ENCODE measurements at regions not wholly inside any gene's neighbourhood (a gene's known extent, or its start where the extent isn't known, plus 50 kb on each side); places are given as distances from the start of the nearest gene placed in this dataset.
A peak's percentile ranks its signal among the peaks of the same experiment; 100 is the strongest.
"Not testable (repeated sequence)": the region's sequence is repeated elsewhere in the genome, so short reads cannot be mapped to it uniquely, and the experiment has no call there.

GRCh38 chrX:45801554-45801953, 600.9 kb upstream of the DIPK2B start:
- peak; percentile 21 for DNase-seq (ENCODE audit: low read depth)
- no peak overlapping the region for H3K4me3 ChIP-seq (ENCODE audit: low read depth, low read length)
- no peak for TF ChIP-seq CTCF (IDR thresholded peaks at IDR 0.05; ENCODE audit: insufficient read depth, low read depth, low read length, missing control alignments)

- not testable (repeated sequence) for H3K4me3 ChIP-seq (ENCODE audit: low read depth, low read length); DNase-seq (ENCODE audit: low read depth)
Measured at GRCh38 chrX:45800746-45801453, 600.2 kb upstream of the DIPK2B start.

- no peak for TF ChIP-seq CTCF (IDR thresholded peaks at IDR 0.05; ENCODE audit: insufficient read depth, low read depth, low read length, missing control alignments)
- no peak overlapping the region for H3K4me3 ChIP-seq (ENCODE audit: low read depth, low read length)
- no peak for DNase-seq (ENCODE audit: low read depth)
Measured at GRCh38 chrX:45799576-45799975, 598.9 kb upstream of the DIPK2B start.

GRCh38 chrX:45795546-45795945, 594.9 kb upstream of the DIPK2B start:
- no peak for TF ChIP-seq CTCF (IDR thresholded peaks at IDR 0.05; ENCODE audit: insufficient read depth, low read depth, low read length, missing control alignments)
- DNase-seq (ENCODE audit: low read depth): no peak
- H3K4me3 ChIP-seq (ENCODE audit: low read depth, low read length): no peak overlapping the region

- no peak for TF ChIP-seq CTCF (IDR thresholded peaks at IDR 0.05; ENCODE audit: insufficient read depth, low read depth, low read length, missing control alignments)
- no peak overlapping the region for H3K4me3 ChIP-seq (ENCODE audit: low read depth, low read length)
- DNase-seq (ENCODE audit: low read depth): peak; percentile 44
Measured at GRCh38 chrX:45794995-45795337, 594.3 kb upstream of the DIPK2B start.

GRCh38 chrX:45794323-45794994, 593.8 kb upstream of the DIPK2B start:
- DNase-seq (ENCODE audit: low read depth): no peak
- no peak overlapping the region for H3K4me3 ChIP-seq (ENCODE audit: low read depth, low read length)
- TF ChIP-seq CTCF (IDR thresholded peaks at IDR 0.05; ENCODE audit: insufficient read depth, low read depth, low read length, missing control alignments): no peak

GRCh38 chrX:45788941-45789348, 588.3 kb upstream of the DIPK2B start:
- H3K4me3 ChIP-seq (ENCODE audit: low read depth, low read length): no peak overlapping the region
- no peak for TF ChIP-seq CTCF (IDR thresholded peaks at IDR 0.05; ENCODE audit: insufficient read depth, low read depth, low read length, missing control alignments)
- no peak for DNase-seq (ENCODE audit: low read depth)
